NT2/D1 (cell line): ENCODE measurements at regions not wholly inside any gene's neighbourhood (a gene's known extent, or its start where the extent isn't known, plus 50 kb on each side); places are given as distances from the start of the nearest gene placed in this dataset.

Source experiments
- SUZ12 ChIP-seq: IDR thresholded peaks from 2 replicates; pipeline ENCODE4 v1.6.1; 2011; ENCODE audit not compliant: insufficient read length, insufficient read depth; ENCODE audit errors: extremely low read depth
- YY1 ChIP-seq: IDR thresholded peaks from 2 replicates; pipeline ENCODE4 v1.6.1; 2011; ENCODE audit not compliant: insufficient read length, insufficient read depth
- ZNF274 ChIP-seq: IDR thresholded peaks from 2 replicates; pipeline ENCODE4 v1.6.1; 2011; ENCODE audit warnings: mild to moderate bottlenecking, low read depth, low read length

DNA sequence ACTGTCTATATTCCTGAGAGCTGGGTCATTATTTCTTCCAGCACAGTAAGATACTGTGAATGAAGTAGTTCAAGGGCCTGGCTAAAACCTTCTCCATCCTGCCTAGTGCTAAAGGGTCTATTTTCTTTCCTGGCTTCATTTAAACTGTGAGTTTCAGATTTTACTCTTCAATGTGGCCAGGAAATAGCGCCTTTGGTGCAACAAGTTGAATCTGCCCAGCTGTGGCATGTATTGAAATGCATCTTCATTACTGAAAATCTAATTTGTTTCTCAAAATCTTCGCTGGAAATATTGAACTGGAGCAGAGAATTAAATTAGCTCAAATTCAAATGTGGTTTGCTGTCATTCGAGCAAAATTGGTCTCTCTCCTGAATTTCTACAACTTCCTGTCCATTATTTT lies 114.6 kb upstream of the KCNG1 start:
- TF ChIP-seq ZNF274 (no peak), YY1 (no peak), SUZ12 (no peak)
